DND-41 (cell line): ENCODE measurements at regions not wholly inside any gene's neighbourhood (a gene's known extent, or its start where the extent isn't known, plus 50 kb on each side); places are given as distances from the start of the nearest gene placed in this dataset.

ENCODE experiments used
- ATAC-seq: fragments of 200-7000 bp; cut with Tn5 transposase; 3 replicates; pipeline ENCODE4 v1.9.1; 2021; ENCODE audit warnings: low read depth; ENCODE audit not compliant: insufficient read depth
- DNase-seq: peaks from one replicate; pipeline ENCODE4 v3.0.0-alpha.2; 2020
- H2AFZ ChIP-seq: 2 replicates; pipeline ENCODE4 v1.6.0; 2012; ENCODE audit warnings: low read depth, low read length
- H3K27ac ChIP-seq: 2 replicates; pipeline ENCODE4 v1.5.1; 2012; ENCODE audit warnings: low read length, inconsistent platforms
- H3K27me3 ChIP-seq: fragments of 200-600 bp; sonication (generic); 2 replicates; pipeline ENCODE4 v1.6.0; 2012; ENCODE audit warnings: low read length, mild to moderate bottlenecking, inconsistent platforms; ENCODE audit not compliant: insufficient read depth, poor library complexity
- H3K36me3 ChIP-seq: 2 replicates; pipeline ENCODE4 v1.5.1; 2012; ENCODE audit warnings: low read length, inconsistent platforms; ENCODE audit not compliant: insufficient read depth
- H3K4me1 ChIP-seq: 2 replicates; pipeline ENCODE4 v1.5.1; 2012; ENCODE audit warnings: mild to moderate bottlenecking, low read length; ENCODE audit not compliant: insufficient read depth
- H3K4me2 ChIP-seq: 2 replicates; pipeline ENCODE4 v1.6.0; 2012; ENCODE audit warnings: mild to moderate bottlenecking, moderate library complexity, low read length, inconsistent platforms; ENCODE audit not compliant: insufficient read depth
- H3K4me3 ChIP-seq, 2 experiments: fragments of 200-600 bp in 1 of 2; shearing (Covaris generic) in 1 of 2; 2 replicates each; pipeline ENCODE4 v1.5.1; 2012 to 2016; ENCODE audit warnings: inconsistent platforms in 2 of 2, low read length in 2 of 2, mild to moderate bottlenecking in 2 of 2, low read depth in 1 of 2, moderate library complexity in 1 of 2
- H3K79me2 ChIP-seq: 2 replicates; pipeline ENCODE4 v1.6.0; 2012; ENCODE audit warnings: low read length, inconsistent platforms; ENCODE audit not compliant: insufficient read depth
- H3K9ac ChIP-seq: 2 replicates; pipeline ENCODE4 v1.6.0; 2012; ENCODE audit warnings: low read depth, mild to moderate bottlenecking, inconsistent platforms, low read length, moderate library complexity
- H3K9me3 ChIP-seq: 2 replicates; pipeline ENCODE4 v1.5.1; 2012; ENCODE audit warnings: low read length, moderate library complexity, mild to moderate bottlenecking, inconsistent platforms; ENCODE audit not compliant: insufficient read depth, severe bottlenecking
- H4K20me1 ChIP-seq: 2 replicates; pipeline ENCODE4 v1.6.0; 2012; ENCODE audit warnings: low read length; ENCODE audit not compliant: insufficient read depth
- CTCF ChIP-seq: IDR thresholded peaks from 2 replicates; pipeline ENCODE4 v1.5.1; 2012; ENCODE audit warnings: borderline replicate concordance, low read length, moderate library complexity, mild to moderate bottlenecking; ENCODE audit not compliant: poor library complexity, severe bottlenecking; ENCODE audit errors: extremely low read depth
- EZH2 ChIP-seq: IDR thresholded peaks from 3 replicates; pipeline ENCODE4 v1.6.1; 2012; ENCODE audit warnings: borderline replicate concordance, low read depth, mild to moderate bottlenecking, moderate library complexity, low read length, inconsistent platforms; ENCODE audit not compliant: severe bottlenecking

- no peak overlapping the region for H3K27ac ChIP-seq
- no peak for TF ChIP-seq CTCF
- TF ChIP-seq EZH2, result no peak
- ATAC-seq (no peak), DNase-seq (no peak)
- no peaks in the 10 kb centered on the region for H3K79me2 ChIP-seq
- no peak overlapping the region for H2AFZ ChIP-seq
- H4K20me1 ChIP-seq, result no peaks in the 10 kb centered on the region
- H3K27me3 ChIP-seq, result no peaks in the 10 kb centered on the region
- no peaks in the 10 kb centered on the region for H3K9me3 ChIP-seq
- H3K9ac ChIP-seq, result no peak overlapping the region
- H3K36me3 ChIP-seq, result no peaks in the 10 kb centered on the region
- no peak overlapping the region for H3K4me2 ChIP-seq
- no peak overlapping the region for H3K4me3 ChIP-seq
- H3K4me1 ChIP-seq, result no peaks in the 10 kb centered on the region
Measured at GRCh38 chr12:39040275-39040674, 134.9 kb upstream of the CPNE8 start.

DNA sequence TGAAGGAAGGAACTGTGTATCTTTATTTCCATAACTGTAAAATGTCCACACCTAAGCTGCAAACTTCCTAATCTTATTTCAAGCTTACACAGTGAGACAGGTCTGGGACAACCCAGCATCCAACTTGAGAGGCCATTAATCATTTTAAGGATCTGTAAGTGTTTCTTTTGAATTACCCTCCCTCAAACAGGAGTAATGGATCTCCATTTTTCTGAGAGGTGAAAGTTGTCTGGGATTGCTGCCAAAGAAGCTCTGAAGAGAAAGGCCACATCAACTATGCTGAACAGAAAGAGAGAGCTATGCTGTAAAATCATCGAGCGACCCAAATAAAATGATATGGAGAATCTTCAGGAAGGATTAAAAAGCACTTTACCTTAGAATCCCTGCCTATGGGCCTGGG lies 131.7 kb upstream of the CPNE8 start:
- TF ChIP-seq EZH2 (no peak), CTCF (no peak)
- Histone ChIP-seq H3K4me1 (no peaks in the 10 kb centered on the region), H4K20me1 (no peaks in the 10 kb centered on the region), H3K4me2 (no peak overlapping the region), H3K9me3 (no peaks in the 10 kb centered on the region), H3K4me3 (no peak overlapping the region), H3K27ac (no peak overlapping the region), H3K27me3 (no peaks in the 10 kb centered on the region), H3K79me2 (no peaks in the 10 kb centered on the region), H3K36me3 (no peaks in the 10 kb centered on the region), H3K9ac (no peak overlapping the region), H2AFZ (no peak overlapping the region)
- ATAC-seq, result no peak
- no peak for DNase-seq

- Histone ChIP-seq H3K36me3 (no peaks in the 10 kb centered on the region), H3K27ac (no peak overlapping the region), H3K4me3 (no peak overlapping the region), H3K9me3 (no peaks in the 10 kb centered on the region), H2AFZ (no peak overlapping the region), H3K27me3 (no peaks in the 10 kb centered on the region), H4K20me1 (no peaks in the 10 kb centered on the region), H3K4me1 (no peaks in the 10 kb centered on the region), H3K9ac (no peak overlapping the region), H3K4me2 (no peak overlapping the region), H3K79me2 (no peaks in the 10 kb centered on the region)
- TF ChIP-seq EZH2, result no peak
- TF ChIP-seq CTCF, result no peak
- ATAC-seq (no peak), DNase-seq (no peak)
Measured at GRCh38 chr12:39036105-39036504, 130.7 kb upstream of the CPNE8 start.

GRCh38 chr12:39033782-39034181 lies 128.4 kb upstream of the CPNE8 start:
- H3K36me3 ChIP-seq, result no peaks in the 10 kb centered on the region
- H3K4me3 ChIP-seq, result no peak overlapping the region
- no peak for DNase-seq
- H3K9me3 ChIP-seq, result no peaks in the 10 kb centered on the region
- H4K20me1 ChIP-seq, result no peaks in the 10 kb centered on the region
- no peak overlapping the region for H3K9ac ChIP-seq
- H3K4me1 ChIP-seq, result no peaks in the 10 kb centered on the region
- H3K79me2 ChIP-seq, result no peaks in the 10 kb centered on the region
- no peaks in the 10 kb centered on the region for H3K27me3 ChIP-seq
- ATAC-seq, result no peak
- H3K27ac ChIP-seq, result no peak overlapping the region
- TF ChIP-seq CTCF (no peak), EZH2 (no peak)
- H3K4me2 ChIP-seq, result no peak overlapping the region
- H2AFZ ChIP-seq, result no peak overlapping the region
